ENCODE measurements at regions not wholly inside any gene's neighbourhood (a gene's known extent, or its start where the extent isn't known, plus 50 kb on each side); places are given as distances from the start of the nearest gene placed in this dataset.

- Histone ChIP-seq H3K4me1 (ENCODE audit: control insufficient read depth, insufficient read depth, low read length) (no peaks in the 10 kb centered on the region), H3K4me3 (ENCODE audit: low read depth, low read length) (no peak overlapping the region), H3K36me3 (ENCODE audit: control insufficient read depth, insufficient read depth, low read length) (no peaks in the 10 kb centered on the region), H3K9me3 (ENCODE audit: control insufficient read depth, insufficient read depth, low read length) (no peaks in the 10 kb centered on the region), H3K27ac (ENCODE audit: low read depth, low read length) (no peak overlapping the region), H3K27me3 (ENCODE audit: control insufficient read depth, insufficient read depth, low read length) (peaks cover 17% of the 10 kb centered on the region)
- WGBS (ENCODE audit: insufficient coverage) = 90% methylated on average over 1 of the region's 1 CpG
- DNase-seq (ENCODE audit: low read depth in 4 of 6, low spot score in 6 of 6) = no peak
Measured at GRCh38 chrX:44096666-44097065, 123.5 kb upstream of the NDP start.

- Histone ChIP-seq H3K4me1 (ENCODE audit: control insufficient read depth, insufficient read depth, low read length) (no peaks in the 10 kb centered on the region), H3K36me3 (ENCODE audit: control insufficient read depth, insufficient read depth, low read length) (no peaks in the 10 kb centered on the region), H3K9me3 (ENCODE audit: control insufficient read depth, insufficient read depth, low read length) (no peaks in the 10 kb centered on the region), H3K4me3 (ENCODE audit: low read depth, low read length) (no peak overlapping the region), H3K27ac (ENCODE audit: low read depth, low read length) (no peak overlapping the region), H3K27me3 (ENCODE audit: control insufficient read depth, insufficient read depth, low read length) (peaks cover 10% of the 10 kb centered on the region)
- DNase-seq (ENCODE audit: low read depth in 4 of 6, low spot score in 6 of 6) = no peak
- 84% methylated on average over 5 of the region's 8 CpGs for WGBS (ENCODE audit: insufficient coverage)
Measured at GRCh38 chrX:44094821-44095530, 121.8 kb upstream of the NDP start.

- Histone ChIP-seq H3K4me3 (ENCODE audit: low read depth, low read length) (no peak overlapping the region), H3K27me3 (ENCODE audit: control insufficient read depth, insufficient read depth, low read length) (peaks cover 10% of the 10 kb centered on the region), H3K4me1 (ENCODE audit: control insufficient read depth, insufficient read depth, low read length) (no peaks in the 10 kb centered on the region), H3K36me3 (ENCODE audit: control insufficient read depth, insufficient read depth, low read length) (no peaks in the 10 kb centered on the region), H3K9me3 (ENCODE audit: control insufficient read depth, insufficient read depth, low read length) (no peaks in the 10 kb centered on the region), H3K27ac (ENCODE audit: low read depth, low read length) (no peak overlapping the region)
- 40% methylated on average over 1 of the region's 3 CpGs for WGBS (ENCODE audit: insufficient coverage)
- peak in 1 of 6 donors; percentile 27 for DNase-seq (ENCODE audit: low read depth in 4 of 6, low spot score in 6 of 6)
Measured at GRCh38 chrX:44093431-44093830, 120.2 kb upstream of the NDP start.

GRCh38 chrX:44092778-44093177 is 119.6 kb upstream of the NDP start:
- no peaks in the 10 kb centered on the region for H3K4me1 ChIP-seq (ENCODE audit: control insufficient read depth, insufficient read depth, low read length)

GRCh38 chrX:44088510-44089144 is 115.4 kb upstream of the NDP start:
- H3K27ac ChIP-seq (ENCODE audit: low read depth, low read length) = no peak overlapping the region
- no peaks in the 10 kb centered on the region for H3K9me3 ChIP-seq (ENCODE audit: control insufficient read depth, insufficient read depth, low read length)
- H3K4me3 ChIP-seq (ENCODE audit: low read depth, low read length) = no peak overlapping the region
- H3K27me3 ChIP-seq (ENCODE audit: control insufficient read depth, insufficient read depth, low read length) = peaks cover 8% of the 10 kb centered on the region
- peak in 1 of 6 donors; percentile 8 for DNase-seq (ENCODE audit: low read depth in 4 of 6, low spot score in 6 of 6)
- H3K36me3 ChIP-seq (ENCODE audit: control insufficient read depth, insufficient read depth, low read length) = no peaks in the 10 kb centered on the region
- H3K4me1 ChIP-seq (ENCODE audit: control insufficient read depth, insufficient read depth, low read length) = no peaks in the 10 kb centered on the region
- WGBS (ENCODE audit: insufficient coverage) = no CpG with 5 or more reads among the region's 6 CpGs

More at GRCh38 chrX:44092778-44093177, 119.6 kb upstream of the NDP start:
- DNase-seq (ENCODE audit: low read depth in 4 of 6, low spot score in 6 of 6) = no peak
- 63% methylated on average over 1 of the region's 2 CpGs for WGBS (ENCODE audit: insufficient coverage)
- Histone ChIP-seq H3K36me3 (ENCODE audit: control insufficient read depth, insufficient read depth, low read length) (no peaks in the 10 kb centered on the region), H3K9me3 (ENCODE audit: control insufficient read depth, insufficient read depth, low read length) (no peaks in the 10 kb centered on the region), H3K27ac (ENCODE audit: low read depth, low read length) (no peak overlapping the region), H3K27me3 (ENCODE audit: control insufficient read depth, insufficient read depth, low read length) (peaks cover 10% of the 10 kb centered on the region), H3K4me3 (ENCODE audit: low read depth, low read length) (no peak overlapping the region)

GRCh38 chrX:44085209-44085608 is 112.0 kb upstream of the NDP start:
- Histone ChIP-seq H3K9me3 (ENCODE audit: control insufficient read depth, insufficient read depth, low read length) (no peaks in the 10 kb centered on the region), H3K4me1 (ENCODE audit: control insufficient read depth, insufficient read depth, low read length) (no peaks in the 10 kb centered on the region), H3K27me3 (ENCODE audit: control insufficient read depth, insufficient read depth, low read length) (peaks cover 3% of the 10 kb centered on the region), H3K4me3 (ENCODE audit: low read depth, low read length) (no peak overlapping the region), H3K36me3 (ENCODE audit: control insufficient read depth, insufficient read depth, low read length) (no peaks in the 10 kb centered on the region), H3K27ac (ENCODE audit: low read depth, low read length) (no peak overlapping the region)
- DNase-seq (ENCODE audit: low read depth in 4 of 6, low spot score in 6 of 6) = no peak
- WGBS (ENCODE audit: insufficient coverage) = 40% methylated on average over 1 of the region's 1 CpG

- peaks cover 3% of the 10 kb centered on the region for H3K27me3 ChIP-seq (ENCODE audit: control insufficient read depth, insufficient read depth, low read length)
- DNase-seq (ENCODE audit: low read depth in 4 of 6, low spot score in 6 of 6) = no peak
- WGBS (ENCODE audit: insufficient coverage) = 61% methylated on average over 4 of the region's 5 CpGs
- no peaks in the 10 kb centered on the region for H3K9me3 ChIP-seq (ENCODE audit: control insufficient read depth, insufficient read depth, low read length)
- no peaks in the 10 kb centered on the region for H3K4me1 ChIP-seq (ENCODE audit: control insufficient read depth, insufficient read depth, low read length)
- no peak overlapping the region for H3K4me3 ChIP-seq (ENCODE audit: low read depth, low read length)
- no peaks in the 10 kb centered on the region for H3K36me3 ChIP-seq (ENCODE audit: control insufficient read depth, insufficient read depth, low read length)
- peak overlapping the region; percentile 33 for H3K27ac ChIP-seq (ENCODE audit: low read depth, low read length)
Measured at GRCh38 chrX:44082829-44083228, 109.6 kb upstream of the NDP start.

GRCh38 chrX:44080083-44080482 is 106.9 kb upstream of the NDP start:
- Histone ChIP-seq H3K27me3 (ENCODE audit: control insufficient read depth, insufficient read depth, low read length) (no peaks in the 10 kb centered on the region), H3K4me1 (ENCODE audit: control insufficient read depth, insufficient read depth, low read length) (no peaks in the 10 kb centered on the region), H3K27ac (ENCODE audit: low read depth, low read length) (no peak overlapping the region), H3K4me3 (ENCODE audit: low read depth, low read length) (no peak overlapping the region), H3K36me3 (ENCODE audit: control insufficient read depth, insufficient read depth, low read length) (no peaks in the 10 kb centered on the region), H3K9me3 (ENCODE audit: control insufficient read depth, insufficient read depth, low read length) (no peaks in the 10 kb centered on the region)
- no peak for DNase-seq (ENCODE audit: low read depth in 4 of 6, low spot score in 6 of 6)
- 96% methylated on average over 2 of the region's 7 CpGs for WGBS (ENCODE audit: insufficient coverage)

- no peaks in the 10 kb centered on the region for H3K9me3 ChIP-seq (ENCODE audit: control insufficient read depth, insufficient read depth, low read length)
- DNase-seq (ENCODE audit: low read depth in 4 of 6, low spot score in 6 of 6) = no peak
- no peak overlapping the region for H3K4me3 ChIP-seq (ENCODE audit: low read depth, low read length)
- H3K27ac ChIP-seq (ENCODE audit: low read depth, low read length) = no peak overlapping the region
- no peaks in the 10 kb centered on the region for H3K36me3 ChIP-seq (ENCODE audit: control insufficient read depth, insufficient read depth, low read length)
- WGBS (ENCODE audit: insufficient coverage) = no CpG with 5 or more reads among the region's 1 CpG
- H3K27me3 ChIP-seq (ENCODE audit: control insufficient read depth, insufficient read depth, low read length) = peaks cover 8% of the 10 kb centered on the region
- H3K4me1 ChIP-seq (ENCODE audit: control insufficient read depth, insufficient read depth, low read length) = no peaks in the 10 kb centered on the region
Measured at GRCh38 chrX:44072631-44073030, 99.4 kb upstream of the NDP start.
